Activated B cell treated with CpG ODN at 0.5 μM for 24 hours (primary cell): ENCODE measurements at regions not wholly inside any gene's neighbourhood (a gene's known extent, or its start where the extent isn't known, plus 50 kb on each side); places are given as distances from the start of the nearest gene placed in this dataset.
"Not testable (repeated sequence)": the region's sequence is repeated elsewhere in the genome, so short reads cannot be mapped to it uniquely, and the experiment has no call there.

ENCODE experiments used
- ATAC-seq: fragments of 200-7000 bp; cut with Tn5 transposase; one replicate; pipeline ENCODE4 v1.10.0; 2021; ENCODE audit warnings: low read depth, mild to moderate bottlenecking, moderate library complexity
- CTCF ChIA-PET: fragments of 350-600 bp; sonication (Branson Sonifier 250); formaldehyde crosslinking; loops from one replicate; lab custom pipeline; 2021; ENCODE audit warnings: antibody characterized with exemption; lab: Charles Lee
- POLR2A ChIA-PET: fragments of 350-600 bp; sonication (Branson Sonifier 250); formaldehyde crosslinking; loops from one replicate; lab custom pipeline; 2021; ENCODE audit warnings: antibody characterized with exemption; lab: Charles Lee
- DNase-seq: peaks from one replicate; pipeline ENCODE4 v3.0.0; 2022
- H3K27ac Mint-ChIP-seq: one replicate; pipeline ENCODE4 v1.8.0; 2020; ENCODE audit warnings: mixed read lengths
- H3K27me3 Mint-ChIP-seq: one replicate; pipeline ENCODE4 v1.8.0; 2021; ENCODE audit warnings: mixed read lengths
- H3K36me3 Mint-ChIP-seq: one replicate; pipeline ENCODE4 v1.8.0; 2021; ENCODE audit warnings: low read depth, mixed read lengths
- H3K4me1 Mint-ChIP-seq: one replicate; pipeline ENCODE4 v1.8.0; 2021; ENCODE audit warnings: mixed read lengths
- H3K4me3 Mint-ChIP-seq: one replicate; pipeline ENCODE4 v1.8.0; 2020; ENCODE audit warnings: mild to moderate bottlenecking, mixed read lengths
- H3K9me3 Mint-ChIP-seq: one replicate; pipeline ENCODE4 v1.8.0; 2020; ENCODE audit warnings: mixed read lengths
- intact Hi-C: fragments of 100-400 bp; cut with micrococcal nuclease; formaldehyde crosslinking; loops from one replicate; pipeline ENCODE4 v1.15.1; 2024
- TF ChIP-seq, protein P1 (sequence below): fragments of 200-600 bp; IDR thresholded peaks from one replicate; pipeline ENCODE4 v1.8.0; 2022; ENCODE audit warnings: antibody characterized with exemption, mild to moderate bottlenecking

DNA sequence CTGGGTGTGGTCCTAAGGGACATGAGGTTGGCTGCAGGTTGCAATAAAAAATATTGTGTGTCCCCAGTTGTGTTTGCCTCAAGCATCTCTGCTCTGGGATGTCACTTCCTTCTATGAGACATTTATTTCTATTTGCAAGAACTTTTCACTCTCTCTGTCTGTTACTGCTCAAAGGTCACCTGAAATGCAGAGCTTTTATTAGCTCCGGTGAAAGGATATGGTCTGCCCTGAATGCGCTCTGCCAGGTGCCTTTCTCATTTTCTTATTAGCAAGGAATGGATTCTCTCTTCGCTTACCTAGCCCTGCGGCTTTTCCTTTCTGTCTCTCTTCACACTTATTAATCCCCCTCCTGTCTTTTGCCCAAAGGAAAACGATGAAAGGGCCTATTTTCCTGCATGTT lies 526.1 kb downstream of the TMEM38B start:
- Mint-ChIP-seq H3K9me3 (no peaks in the 10 kb centered on the region), H3K27me3 (no peaks in the 10 kb centered on the region), H3K4me1 (no peaks in the 10 kb centered on the region), H3K4me3 (no peak overlapping the region), H3K27ac (no peak overlapping the region), H3K36me3 (no peaks in the 10 kb centered on the region)
- no peak for ATAC-seq
- TF ChIP-seq, protein P1, sequence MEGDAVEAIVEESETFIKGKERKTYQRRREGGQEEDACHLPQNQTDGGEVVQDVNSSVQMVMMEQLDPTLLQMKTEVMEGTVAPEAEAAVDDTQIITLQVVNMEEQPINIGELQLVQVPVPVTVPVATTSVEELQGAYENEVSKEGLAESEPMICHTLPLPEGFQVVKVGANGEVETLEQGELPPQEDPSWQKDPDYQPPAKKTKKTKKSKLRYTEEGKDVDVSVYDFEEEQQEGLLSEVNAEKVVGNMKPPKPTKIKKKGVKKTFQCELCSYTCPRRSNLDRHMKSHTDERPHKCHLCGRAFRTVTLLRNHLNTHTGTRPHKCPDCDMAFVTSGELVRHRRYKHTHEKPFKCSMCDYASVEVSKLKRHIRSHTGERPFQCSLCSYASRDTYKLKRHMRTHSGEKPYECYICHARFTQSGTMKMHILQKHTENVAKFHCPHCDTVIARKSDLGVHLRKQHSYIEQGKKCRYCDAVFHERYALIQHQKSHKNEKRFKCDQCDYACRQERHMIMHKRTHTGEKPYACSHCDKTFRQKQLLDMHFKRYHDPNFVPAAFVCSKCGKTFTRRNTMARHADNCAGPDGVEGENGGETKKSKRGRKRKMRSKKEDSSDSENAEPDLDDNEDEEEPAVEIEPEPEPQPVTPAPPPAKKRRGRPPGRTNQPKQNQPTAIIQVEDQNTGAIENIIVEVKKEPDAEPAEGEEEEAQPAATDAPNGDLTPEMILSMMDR, result no peak
- CTCF ChIA-PET, result no interaction called here
- no peak for DNase-seq
- POLR2A ChIA-PET, result no interaction called here
- intact Hi-C loops, result no loop called here

DNA sequence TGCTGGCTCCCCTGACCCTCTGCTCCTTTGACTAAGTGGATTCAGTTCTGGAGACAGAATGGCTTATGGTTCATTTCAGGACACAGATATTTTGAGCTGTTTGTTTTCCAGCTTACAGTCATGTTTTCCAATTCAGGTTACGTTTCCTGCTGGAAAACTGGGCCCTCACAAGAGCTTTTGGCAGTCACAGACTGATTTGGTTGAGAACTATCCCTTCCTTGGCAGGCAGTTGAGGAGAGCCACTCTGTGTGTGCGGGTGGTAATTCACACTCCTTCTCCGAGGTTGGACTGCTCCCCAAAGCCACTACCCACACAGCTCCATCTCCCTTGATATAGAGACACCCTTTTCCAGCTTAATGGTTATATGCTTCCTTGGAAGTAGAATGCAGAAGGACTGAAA lies 534.5 kb downstream of the TMEM38B start:
- Mint-ChIP-seq H3K27me3 (no peaks in the 10 kb centered on the region), H3K4me1 (no peaks in the 10 kb centered on the region), H3K4me3 (no peak overlapping the region), H3K9me3 (no peaks in the 10 kb centered on the region), H3K27ac (no peak overlapping the region), H3K36me3 (no peaks in the 10 kb centered on the region)
- intact Hi-C loops, result no loop called here
- ChIA-PET POLR2A (no interaction called here), CTCF (no interaction called here)
- ATAC-seq (no peak), DNase-seq (no peak)
- TF ChIP-seq, protein P1, result no peak

DNA sequence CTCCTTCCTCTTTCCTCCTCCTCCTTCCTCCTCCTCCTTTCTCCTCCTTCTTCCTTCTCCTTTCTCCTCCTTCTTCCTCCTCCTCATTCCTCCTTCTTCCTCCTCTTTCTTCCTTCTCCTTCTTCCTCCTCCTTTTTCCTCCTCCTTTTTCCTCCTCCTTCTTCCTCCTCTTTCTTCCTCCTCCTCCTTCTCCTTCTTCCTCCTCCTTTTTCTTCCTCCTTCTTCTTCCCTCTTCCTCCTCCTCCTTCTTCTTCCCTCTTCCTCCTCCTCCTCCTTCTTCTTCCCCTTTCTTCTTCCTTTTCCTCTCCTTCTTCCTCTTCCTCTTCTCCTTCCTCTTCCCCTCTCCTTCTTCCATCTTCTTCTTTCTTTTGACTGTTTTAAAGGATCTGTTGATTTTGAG lies 538.8 kb downstream of the TMEM38B start:
- ChIA-PET POLR2A (no interaction called here), CTCF (no interaction called here)
- H3K27me3 Mint-ChIP-seq, result no peaks in the 10 kb centered on the region
- ATAC-seq (no peak), DNase-seq (no peak)
- no peak overlapping the region for H3K4me3 Mint-ChIP-seq
- H3K9me3 Mint-ChIP-seq, result peaks cover 4% of the 10 kb centered on the region
- no peaks in the 10 kb centered on the region for H3K4me1 Mint-ChIP-seq
- intact Hi-C loops, result no loop called here
- TF ChIP-seq, protein P1, result no peak
- no peak overlapping the region for H3K27ac Mint-ChIP-seq
- H3K36me3 Mint-ChIP-seq, result no peaks in the 10 kb centered on the region

DNA sequence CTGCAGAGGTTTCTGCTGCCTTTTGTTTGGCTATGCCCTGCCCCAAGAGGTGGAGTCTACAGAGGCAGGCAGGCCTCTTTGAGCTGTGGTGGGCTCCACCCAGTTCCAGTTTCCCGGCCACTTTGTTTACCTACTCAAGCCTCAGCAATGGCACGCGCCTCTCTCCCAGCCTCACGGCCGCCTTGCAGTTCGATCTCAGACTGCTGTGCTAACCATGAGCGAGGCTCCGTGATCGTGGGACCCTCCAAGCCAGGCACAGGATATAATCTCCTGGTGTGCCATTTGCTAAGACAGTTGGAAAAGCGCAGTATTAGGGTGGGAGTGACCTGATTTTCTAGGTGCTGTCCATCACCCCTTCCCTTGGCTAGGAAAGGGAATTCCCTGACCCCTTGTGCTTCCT lies 566.6 kb downstream of the TMEM38B start:
- POLR2A ChIA-PET, ATAC-seq, CTCF ChIA-PET, H3K4me3 Mint-ChIP-seq, DNase-seq, H3K27ac Mint-ChIP-seq, H3K9me3 Mint-ChIP-seq, intact Hi-C loops, H3K4me1 Mint-ChIP-seq, H3K27me3 Mint-ChIP-seq, H3K36me3 Mint-ChIP-seq: not testable (repeated sequence)

DNA sequence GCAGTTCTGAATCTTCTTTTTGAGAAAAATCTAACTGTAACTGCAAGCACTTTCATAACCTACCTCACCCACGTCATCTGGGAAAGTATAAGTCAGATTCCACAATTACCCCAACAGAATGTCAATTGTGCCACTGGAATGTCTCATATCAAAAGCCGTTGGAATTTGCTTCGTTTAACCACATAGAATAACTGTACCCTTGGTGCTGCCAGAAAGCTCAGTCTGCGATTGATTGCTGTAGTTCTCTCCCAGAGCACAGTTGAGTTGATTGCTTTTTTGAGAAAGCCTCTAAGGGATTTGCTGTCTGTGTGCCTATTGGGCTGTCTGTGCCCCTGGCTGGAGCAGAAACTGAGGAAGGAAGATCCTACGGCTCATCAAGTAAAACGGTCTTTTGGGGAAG lies 583.6 kb downstream of the TMEM38B start:
- no peaks in the 10 kb centered on the region for H3K4me1 Mint-ChIP-seq
- TF ChIP-seq, protein P1, result no peak
- no peaks in the 10 kb centered on the region for H3K9me3 Mint-ChIP-seq
- no peak for DNase-seq
- ChIA-PET CTCF (no interaction called here), POLR2A (no interaction called here)
- ATAC-seq, result no peak
- H3K4me3 Mint-ChIP-seq, result no peak overlapping the region
- H3K27me3 Mint-ChIP-seq, result no peaks in the 10 kb centered on the region
- no peaks in the 10 kb centered on the region for H3K36me3 Mint-ChIP-seq
- no peak overlapping the region for H3K27ac Mint-ChIP-seq
- intact Hi-C loops, result no loop called here

DNA sequence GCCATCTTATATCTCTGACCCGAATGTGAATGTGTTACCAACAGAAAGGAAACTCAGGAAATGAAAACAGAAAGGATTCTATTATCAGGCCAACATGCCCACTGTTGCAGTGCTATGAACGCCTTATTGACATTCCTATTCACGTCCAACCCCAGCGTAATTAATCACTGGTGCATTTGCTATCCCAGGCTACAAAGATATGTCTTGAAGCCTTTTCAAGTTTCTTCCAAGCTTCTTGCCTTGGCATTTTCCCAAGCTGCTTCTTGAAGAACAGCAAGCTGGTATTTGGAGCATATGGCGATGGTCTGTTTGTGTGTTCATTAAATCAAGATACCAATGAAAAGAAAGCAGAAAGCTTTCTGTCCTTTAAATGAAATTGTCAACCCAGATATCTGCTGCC lies 579.2 kb upstream of the ZNF462 start:
- ChIA-PET POLR2A (no interaction called here), CTCF (no interaction called here)
- intact Hi-C loops, result no loop called here
- Mint-ChIP-seq H3K27me3 (no peaks in the 10 kb centered on the region), H3K27ac (no peak overlapping the region), H3K4me3 (no peak overlapping the region), H3K9me3 (no peaks in the 10 kb centered on the region), H3K4me1 (no peaks in the 10 kb centered on the region), H3K36me3 (no peaks in the 10 kb centered on the region)
- TF ChIP-seq, protein P1, result no peak
- no peak for DNase-seq
- ATAC-seq, result no peak
